ENCODE measurements at regions not wholly inside any gene's neighbourhood (a gene's known extent, or its start where the extent isn't known, plus 50 kb on each side); places are given as distances from the start of the nearest gene placed in this dataset.

- no peaks in the 10 kb centered on the region for H3K4me1 ChIP-seq (ENCODE audit: control insufficient read depth, extremely low read depth, insufficient read depth, low read length)
- no peak overlapping the region for H3K4me3 ChIP-seq (replicated peaks in 1 of 4; ENCODE audit: control extremely low read depth in 1 of 4, insufficient read depth in 1 of 4, low read depth in 3 of 4, low read length in 4 of 4)
- H3K27me3 ChIP-seq (ENCODE audit: control insufficient read depth, insufficient read depth, low read length), result no peaks in the 10 kb centered on the region
- H4K20me1 ChIP-seq (ENCODE audit: control insufficient read depth, extremely low read depth, insufficient read depth, low read length), result no peaks in the 10 kb centered on the region
- TF ChIP-seq EZH2 (IDR thresholded peaks at IDR 0.05; ENCODE audit: low read length, missing control alignments), result no peak
- TF ChIP-seq, protein P1, sequence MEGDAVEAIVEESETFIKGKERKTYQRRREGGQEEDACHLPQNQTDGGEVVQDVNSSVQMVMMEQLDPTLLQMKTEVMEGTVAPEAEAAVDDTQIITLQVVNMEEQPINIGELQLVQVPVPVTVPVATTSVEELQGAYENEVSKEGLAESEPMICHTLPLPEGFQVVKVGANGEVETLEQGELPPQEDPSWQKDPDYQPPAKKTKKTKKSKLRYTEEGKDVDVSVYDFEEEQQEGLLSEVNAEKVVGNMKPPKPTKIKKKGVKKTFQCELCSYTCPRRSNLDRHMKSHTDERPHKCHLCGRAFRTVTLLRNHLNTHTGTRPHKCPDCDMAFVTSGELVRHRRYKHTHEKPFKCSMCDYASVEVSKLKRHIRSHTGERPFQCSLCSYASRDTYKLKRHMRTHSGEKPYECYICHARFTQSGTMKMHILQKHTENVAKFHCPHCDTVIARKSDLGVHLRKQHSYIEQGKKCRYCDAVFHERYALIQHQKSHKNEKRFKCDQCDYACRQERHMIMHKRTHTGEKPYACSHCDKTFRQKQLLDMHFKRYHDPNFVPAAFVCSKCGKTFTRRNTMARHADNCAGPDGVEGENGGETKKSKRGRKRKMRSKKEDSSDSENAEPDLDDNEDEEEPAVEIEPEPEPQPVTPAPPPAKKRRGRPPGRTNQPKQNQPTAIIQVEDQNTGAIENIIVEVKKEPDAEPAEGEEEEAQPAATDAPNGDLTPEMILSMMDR (conservative IDR thresholded peaks at IDR 0.05 in 1 of 2, IDR thresholded peaks at IDR 0.05 in 1 of 2; ENCODE audit: low read depth in 1 of 2, low read length in 2 of 2), result no peak
- DNase-seq (ENCODE audit: low read depth in 2 of 2), result no peak
- H3K9me3 ChIP-seq (ENCODE audit: control insufficient read depth, insufficient read depth, low read depth, low read length), result no peaks in the 10 kb centered on the region
- H3K79me2 ChIP-seq (ENCODE audit: control insufficient read depth, insufficient read depth, low read length), result no peaks in the 10 kb centered on the region
- no peak overlapping the region for H3K9ac ChIP-seq (ENCODE audit: insufficient read depth, low read length)
- H3K36me3 ChIP-seq (ENCODE audit: control insufficient read depth, insufficient read depth, low read length), result no peaks in the 10 kb centered on the region
- H3K27ac ChIP-seq (ENCODE audit: insufficient read depth, low read length), result no peak overlapping the region
- no peak overlapping the region for H2AFZ ChIP-seq (ENCODE audit: low read length)
- no peak overlapping the region for H3K4me2 ChIP-seq (ENCODE audit: extremely low read depth, insufficient read depth, low read length)
Observed at GRCh38 chr6:95143408-95144180, 433.7 kb upstream of the MANEA start.

GRCh38 chr6:95145457-95145856, 431.9 kb upstream of the MANEA start:
- no peak for DNase-seq (ENCODE audit: low read depth in 2 of 2)
- Histone ChIP-seq H3K9me3 (ENCODE audit: control insufficient read depth, insufficient read depth, low read depth, low read length) (no peaks in the 10 kb centered on the region), H2AFZ (ENCODE audit: low read length) (no peak overlapping the region), H3K79me2 (ENCODE audit: control insufficient read depth, insufficient read depth, low read length) (no peaks in the 10 kb centered on the region), H3K4me3 (replicated peaks in 1 of 4; ENCODE audit: control extremely low read depth in 1 of 4, insufficient read depth in 1 of 4, low read depth in 3 of 4, low read length in 4 of 4) (no peak overlapping the region), H3K36me3 (ENCODE audit: control insufficient read depth, insufficient read depth, low read length) (no peaks in the 10 kb centered on the region), H3K27me3 (ENCODE audit: control insufficient read depth, insufficient read depth, low read length) (no peaks in the 10 kb centered on the region), H3K9ac (ENCODE audit: insufficient read depth, low read length) (no peak overlapping the region), H3K4me2 (ENCODE audit: extremely low read depth, insufficient read depth, low read length) (no peak overlapping the region), H4K20me1 (ENCODE audit: control insufficient read depth, extremely low read depth, insufficient read depth, low read length) (no peaks in the 10 kb centered on the region), H3K4me1 (ENCODE audit: control insufficient read depth, extremely low read depth, insufficient read depth, low read length) (no peaks in the 10 kb centered on the region), H3K27ac (ENCODE audit: insufficient read depth, low read length) (no peak overlapping the region)
- TF ChIP-seq EZH2 (IDR thresholded peaks at IDR 0.05; ENCODE audit: low read length, missing control alignments), result no peak
- TF ChIP-seq, protein P1 (conservative IDR thresholded peaks at IDR 0.05 in 1 of 2, IDR thresholded peaks at IDR 0.05 in 1 of 2; ENCODE audit: low read depth in 1 of 2, low read length in 2 of 2), result no peak

DNA sequence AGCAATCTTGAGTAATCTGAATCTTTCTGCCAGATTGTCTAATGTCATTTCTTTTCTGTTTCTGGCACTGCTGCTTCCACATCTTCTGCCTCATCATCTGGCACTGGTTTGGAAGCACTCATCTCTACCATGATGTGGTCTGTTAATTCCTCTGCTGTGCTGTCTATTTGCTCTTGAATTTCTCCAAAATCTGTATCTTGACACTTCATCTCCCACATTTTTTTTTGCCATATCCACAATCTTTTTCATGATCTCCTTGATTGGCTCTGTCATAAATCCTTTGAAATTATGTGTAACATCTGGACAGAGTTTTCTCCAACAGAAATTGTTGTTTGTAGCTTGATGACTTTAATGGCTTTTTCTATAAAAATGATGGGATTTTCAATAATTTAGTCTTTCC, 417.8 kb upstream of the MANEA start:
- Histone ChIP-seq H3K9ac (ENCODE audit: insufficient read depth, low read length) (no peak overlapping the region), H3K9me3 (ENCODE audit: control insufficient read depth, insufficient read depth, low read depth, low read length) (no peaks in the 10 kb centered on the region), H3K4me1 (ENCODE audit: control insufficient read depth, extremely low read depth, insufficient read depth, low read length) (no peaks in the 10 kb centered on the region), H3K27ac (ENCODE audit: insufficient read depth, low read length) (no peak overlapping the region), H4K20me1 (ENCODE audit: control insufficient read depth, extremely low read depth, insufficient read depth, low read length) (no peaks in the 10 kb centered on the region), H3K79me2 (ENCODE audit: control insufficient read depth, insufficient read depth, low read length) (no peaks in the 10 kb centered on the region), H3K36me3 (ENCODE audit: control insufficient read depth, insufficient read depth, low read length) (no peaks in the 10 kb centered on the region), H3K4me2 (ENCODE audit: extremely low read depth, insufficient read depth, low read length) (no peak overlapping the region), H3K27me3 (ENCODE audit: control insufficient read depth, insufficient read depth, low read length) (no peaks in the 10 kb centered on the region), H2AFZ (ENCODE audit: low read length) (no peak overlapping the region), H3K4me3 (replicated peaks in 1 of 4; ENCODE audit: control extremely low read depth in 1 of 4, insufficient read depth in 1 of 4, low read depth in 3 of 4, low read length in 4 of 4) (no peak overlapping the region)
- TF ChIP-seq, protein P1 (conservative IDR thresholded peaks at IDR 0.05 in 1 of 2, IDR thresholded peaks at IDR 0.05 in 1 of 2; ENCODE audit: low read depth in 1 of 2, low read length in 2 of 2), result no peak
- no peak for TF ChIP-seq EZH2 (IDR thresholded peaks at IDR 0.05; ENCODE audit: low read length, missing control alignments)
- DNase-seq (ENCODE audit: low read depth in 2 of 2), result no peak
